ENCODE measurements at regions not wholly inside any gene's neighbourhood (a gene's known extent, or its start where the extent isn't known, plus 50 kb on each side); places are given as distances from the start of the nearest gene placed in this dataset.

- TF ChIP-seq CTCF (IDR thresholded peaks at IDR 0.05) (no peak), POLR2A (IDR thresholded peaks at IDR 0.05) (no peak)
Measured at GRCh38 chr3:117306299-117306698, 596.7 kb downstream of the TUSC7 start.

Data from thyroid gland (tissue), 4 donors.